ENCODE measurements at regions not wholly inside any gene's neighbourhood (a gene's known extent, or its start where the extent isn't known, plus 50 kb on each side); places are given as distances from the start of the nearest gene placed in this dataset.
"Not testable (repeated sequence)": the region's sequence is repeated elsewhere in the genome, so short reads cannot be mapped to it uniquely, and the experiment has no call there.

GRCh38 chr16:60788631-60789030, 1247.6 kb downstream of the CDH8 start:
- Histone ChIP-seq H2AFZ (ENCODE audit: low read length) (no peak overlapping the region), H3K27me3 (ENCODE audit: insufficient read depth, low read length) (no peaks in the 10 kb centered on the region), H3K79me2 (ENCODE audit: insufficient read depth, low read length) (no peaks in the 10 kb centered on the region), H3K4me3 (ENCODE audit: insufficient read depth, low read length) (no peak overlapping the region), H3K27ac (ENCODE audit: low read depth, low read length) (no peak overlapping the region), H4K20me1 (ENCODE audit: insufficient read depth, low read length) (no peaks in the 10 kb centered on the region), H3K4me1 (ENCODE audit: insufficient read depth, low read length) (no peaks in the 10 kb centered on the region), H3K9me3 (ENCODE audit: low read depth, low read length) (no peaks in the 10 kb centered on the region), H3K36me3 (ENCODE audit: insufficient read depth, low read length) (no peaks in the 10 kb centered on the region), H3K4me2 (ENCODE audit: insufficient read depth, low read length) (no peak overlapping the region)
- no peak for DNase-seq (ENCODE audit: insufficient read length, low spot score, missing footprints)
- TF ChIP-seq CTCF (IDR thresholded peaks at IDR 0.05; ENCODE audit: extremely low read depth, low read depth, low read length) = no peak

GRCh38 chr16:60776281-60776680, 1260.0 kb downstream of the CDH8 start:
- no peak overlapping the region for H3K27ac ChIP-seq (ENCODE audit: low read depth, low read length)
- no peaks in the 10 kb centered on the region for H3K4me1 ChIP-seq (ENCODE audit: insufficient read depth, low read length)
- no peak overlapping the region for H3K4me3 ChIP-seq (ENCODE audit: insufficient read depth, low read length)
- no peaks in the 10 kb centered on the region for H3K36me3 ChIP-seq (ENCODE audit: insufficient read depth, low read length)
- no peaks in the 10 kb centered on the region for H3K79me2 ChIP-seq (ENCODE audit: insufficient read depth, low read length)
- TF ChIP-seq CTCF (IDR thresholded peaks at IDR 0.05; ENCODE audit: extremely low read depth, low read depth, low read length) = no peak
- no peak overlapping the region for H2AFZ ChIP-seq (ENCODE audit: low read length)
- H4K20me1 ChIP-seq (ENCODE audit: insufficient read depth, low read length) = no peaks in the 10 kb centered on the region
- no peaks in the 10 kb centered on the region for H3K9me3 ChIP-seq (ENCODE audit: low read depth, low read length)
- no peak overlapping the region for H3K4me2 ChIP-seq (ENCODE audit: insufficient read depth, low read length)
- DNase-seq (ENCODE audit: insufficient read length, low spot score, missing footprints) = no peak
- no peaks in the 10 kb centered on the region for H3K27me3 ChIP-seq (ENCODE audit: insufficient read depth, low read length)

- DNase-seq (ENCODE audit: insufficient read length, low spot score, missing footprints) = no peak
- Histone ChIP-seq H3K4me2 (ENCODE audit: insufficient read depth, low read length) (no peak overlapping the region), H3K27ac (ENCODE audit: low read depth, low read length) (no peak overlapping the region), H2AFZ (ENCODE audit: low read length) (no peak overlapping the region), H3K36me3 (ENCODE audit: insufficient read depth, low read length) (no peaks in the 10 kb centered on the region), H3K9me3 (ENCODE audit: low read depth, low read length) (peaks cover 9% of the 10 kb centered on the region), H3K27me3 (ENCODE audit: insufficient read depth, low read length) (no peaks in the 10 kb centered on the region), H3K4me3 (ENCODE audit: insufficient read depth, low read length) (no peak overlapping the region), H3K4me1 (ENCODE audit: insufficient read depth, low read length) (no peaks in the 10 kb centered on the region), H4K20me1 (ENCODE audit: insufficient read depth, low read length) (no peaks in the 10 kb centered on the region), H3K79me2 (ENCODE audit: insufficient read depth, low read length) (no peaks in the 10 kb centered on the region)
- no peak for TF ChIP-seq CTCF (IDR thresholded peaks at IDR 0.05; ENCODE audit: extremely low read depth, low read depth, low read length)
These were observed 1265.1 kb downstream of the CDH8 start for GRCh38 chr16:60771138-60771537.

- not testable (repeated sequence) for H3K4me3 ChIP-seq (ENCODE audit: insufficient read depth, low read length); H3K4me2 ChIP-seq (ENCODE audit: insufficient read depth, low read length); H4K20me1 ChIP-seq (ENCODE audit: insufficient read depth, low read length); H3K9me3 ChIP-seq (ENCODE audit: low read depth, low read length); H3K79me2 ChIP-seq (ENCODE audit: insufficient read depth, low read length); H3K36me3 ChIP-seq (ENCODE audit: insufficient read depth, low read length); H2AFZ ChIP-seq (ENCODE audit: low read length); DNase-seq (ENCODE audit: insufficient read length, low spot score, missing footprints); H3K27ac ChIP-seq (ENCODE audit: low read depth, low read length); H3K27me3 ChIP-seq (ENCODE audit: insufficient read depth, low read length); H3K4me1 ChIP-seq (ENCODE audit: insufficient read depth, low read length)
These were observed 1265.9 kb downstream of the CDH8 start for GRCh38 chr16:60770384-60770783.

- TF ChIP-seq CTCF (IDR thresholded peaks at IDR 0.05; ENCODE audit: extremely low read depth, low read depth, low read length) = no peak
- H2AFZ ChIP-seq (ENCODE audit: low read length) = no peak overlapping the region
- H3K36me3 ChIP-seq (ENCODE audit: insufficient read depth, low read length) = no peaks in the 10 kb centered on the region
- no peak overlapping the region for H3K4me3 ChIP-seq (ENCODE audit: insufficient read depth, low read length)
- no peak overlapping the region for H3K27ac ChIP-seq (ENCODE audit: low read depth, low read length)
- no peaks in the 10 kb centered on the region for H4K20me1 ChIP-seq (ENCODE audit: insufficient read depth, low read length)
- H3K27me3 ChIP-seq (ENCODE audit: insufficient read depth, low read length) = no peaks in the 10 kb centered on the region
- H3K4me1 ChIP-seq (ENCODE audit: insufficient read depth, low read length) = no peaks in the 10 kb centered on the region
- H3K9me3 ChIP-seq (ENCODE audit: low read depth, low read length) = peaks cover 9% of the 10 kb centered on the region
- DNase-seq (ENCODE audit: insufficient read length, low spot score, missing footprints) = no peak
- no peak overlapping the region for H3K4me2 ChIP-seq (ENCODE audit: insufficient read depth, low read length)
- H3K79me2 ChIP-seq (ENCODE audit: insufficient read depth, low read length) = no peaks in the 10 kb centered on the region
These were observed 1272.4 kb downstream of the CDH8 start for GRCh38 chr16:60763869-60764268.
